H1 (cell line): ENCODE measurements at regions not wholly inside any gene's neighbourhood (a gene's known extent, or its start where the extent isn't known, plus 50 kb on each side); places are given as distances from the start of the nearest gene placed in this dataset.

Experiments used
- CTCF ChIA-PET: fragments of 300-600 bp; sonication (Branson Sonifier 250); formaldehyde crosslinking; loops from one replicate; lab custom pipeline; 2021; ENCODE audit not compliant: partially characterized antibody; lab: Charles Lee
- POLR2A ChIA-PET: fragments of 300-600 bp; sonication (Branson Sonifier 250); formaldehyde crosslinking; loops from one replicate; lab custom pipeline; 2021; ENCODE audit warnings: inconsistent platforms; ENCODE audit not compliant: partially characterized antibody; lab: Charles Lee
- DNase-seq, 2 experiments: peaks; one replicate each; pipeline versions ENCODE4 v3.0.0 to v3.0.0-alpha.2; 2010 to 2022; ENCODE audit warnings: low spot score in 2 of 2, low read depth in 1 of 2, mixed read lengths in 1 of 2
- FAIRE-seq: peaks from 2 replicates; lab custom pipeline; 2011; peaks lifted over from hg19 to GRCh38; lab: Jason Lieb, UNC
- H2AFZ ChIP-seq: 2 replicates; pipeline ENCODE4 v1.8.1; 2012; ENCODE audit warnings: low read length, inconsistent platforms
- H2AK5ac ChIP-seq: 2 replicates; pipeline ENCODE4 v1.6.1; 2013; ENCODE audit warnings: low read depth, low read length
- H2BK120ac ChIP-seq: replicated peaks from 2 replicates; pipeline ENCODE3; 2013; ENCODE audit warnings: low read depth, low read length, inconsistent platforms
- H2BK12ac ChIP-seq: 2 replicates; pipeline ENCODE4 v1.6.1; 2013; ENCODE audit warnings: low read depth, low read length
- H2BK15ac ChIP-seq: 2 replicates; pipeline ENCODE4 v1.6.1; 2013; ENCODE audit warnings: low read length
- H2BK20ac ChIP-seq: 2 replicates; pipeline ENCODE4 v1.6.1; 2013; ENCODE audit warnings: low read length
- H2BK5ac ChIP-seq: 2 replicates; pipeline ENCODE4 v1.6.1; 2013; ENCODE audit warnings: low read depth, low read length
- H3K14ac ChIP-seq: 2 replicates; pipeline ENCODE4 v1.6.1; 2013; ENCODE audit warnings: inconsistent platforms; ENCODE audit not compliant: insufficient read length
- H3K18ac ChIP-seq: 2 replicates; pipeline ENCODE4 v1.6.1; 2013; ENCODE audit warnings: low read length; ENCODE audit errors: extremely low read depth
- H3K23ac ChIP-seq: 2 replicates; pipeline ENCODE4 v1.6.1; 2013; ENCODE audit warnings: inconsistent platforms; ENCODE audit not compliant: insufficient read length
- H3K23me2 ChIP-seq: 2 replicates; pipeline ENCODE4 v1.6.1; 2013; ENCODE audit warnings: low read depth, low read length
- H3K27ac ChIP-seq: 2 replicates; pipeline ENCODE4 v1.6.1; 2011; ENCODE audit warnings: low read depth, low read length, inconsistent platforms
- H3K27me3 ChIP-seq, 4 experiments: replicated peaks in 1 of 4; 1 replicate in 1 of 4; 2 replicates in 3 of 4; pipeline versions ENCODE4 v1.6.1 to v1.8.1; 2011 to 2013; ENCODE audit warnings: low read length in 3 of 4, mild to moderate bottlenecking in 3 of 4, inconsistent platforms in 2 of 4, mixed read lengths in 2 of 4, moderate library complexity in 1 of 4; ENCODE audit not compliant: control insufficient read depth in 3 of 4, insufficient read depth in 3 of 4; ENCODE audit errors: extremely low read depth in 1 of 4
- H3K36me3 ChIP-seq, 4 experiments: 2 replicates each; pipeline versions ENCODE4 v1.6.1 to v1.8.1; 2011 to 2013; ENCODE audit warnings: mild to moderate bottlenecking in 4 of 4, low read length in 3 of 4, moderate library complexity in 2 of 4, control low read depth in 1 of 4, inconsistent platforms in 1 of 4; ENCODE audit not compliant: insufficient read depth in 4 of 4, control insufficient read depth in 2 of 4
- H3K4ac ChIP-seq: replicated peaks from 2 replicates; pipeline ENCODE3; 2013; ENCODE audit warnings: low read length, low read depth, mixed read lengths, inconsistent platforms; ENCODE audit not compliant: insufficient read length
- H3K4me1 ChIP-seq, 4 experiments: replicated peaks in 1 of 4; 1 replicate in 1 of 4; 2 replicates in 3 of 4; pipeline versions ENCODE4 v1.6.1 to v1.8.1; 2011 to 2013; ENCODE audit warnings: low read length in 3 of 4, inconsistent platforms in 2 of 4, mixed read lengths in 1 of 4; ENCODE audit not compliant: insufficient read depth in 4 of 4, control insufficient read depth in 3 of 4
- H3K4me2 ChIP-seq, 2 experiments: 2 replicates each; pipeline versions ENCODE4 v1.6.1 to v1.8.1; 2011 to 2013; ENCODE audit warnings: low read depth in 2 of 2, low read length in 2 of 2, control low read depth in 1 of 2, inconsistent platforms in 1 of 2, mild to moderate bottlenecking in 1 of 2; ENCODE audit not compliant: insufficient read depth in 1 of 2
- H3K4me3 ChIP-seq, 4 experiments: fragments of 200-600, 300-600 bp in 1 of 4; sonication (generic), shearing (Covaris generic), sonication (Bioruptor Twin) in 1 of 4; 2 replicates each; pipeline versions ENCODE4 v1.5.1 to v1.8.1; 2011 to 2016; ENCODE audit warnings: low read length in 4 of 4, low read depth in 3 of 4, control low read depth in 2 of 4, inconsistent platforms in 2 of 4, mild to moderate bottlenecking in 2 of 4, mixed read lengths in 1 of 4, moderate library complexity in 1 of 4; ENCODE audit not compliant: insufficient read depth in 2 of 4; ENCODE audit errors: extremely low read depth in 1 of 4
- H3K56ac ChIP-seq: replicated peaks from 2 replicates; pipeline ENCODE3; 2013; ENCODE audit warnings: low read depth, mild to moderate bottlenecking, mixed read lengths, low read length, inconsistent platforms; ENCODE audit not compliant: insufficient read length
- H3K79me1 ChIP-seq: 2 replicates; pipeline ENCODE4 v1.6.1; 2013; ENCODE audit warnings: low read depth, low read length, control low read depth
- H3K79me2 ChIP-seq, 2 experiments: 2 replicates each; pipeline versions ENCODE4 v1.6.1 to v1.8.1; 2012 to 2013; ENCODE audit warnings: low read length in 2 of 2, mild to moderate bottlenecking in 2 of 2, inconsistent platforms in 1 of 2; ENCODE audit not compliant: insufficient read depth in 2 of 2, control insufficient read depth in 1 of 2
- H3K9ac ChIP-seq, 4 experiments: replicated peaks in 1 of 4; 1 replicate in 1 of 4; 2 replicates in 3 of 4; pipeline versions ENCODE4 v1.6.1 to v1.8.1; 2011 to 2013; ENCODE audit warnings: low read depth in 3 of 4, low read length in 3 of 4, control low read depth in 2 of 4, mild to moderate bottlenecking in 2 of 4, moderate library complexity in 2 of 4, inconsistent platforms in 1 of 4; ENCODE audit errors: extremely low read depth in 1 of 4
- H3K9me3 ChIP-seq, 2 experiments: 2 replicates each; pipeline versions ENCODE4 v1.6.1 to v1.8.1; 2012 to 2013; ENCODE audit warnings: mild to moderate bottlenecking in 2 of 2, moderate library complexity in 2 of 2, control low read depth in 1 of 2, inconsistent platforms in 1 of 2, low read depth in 1 of 2, low read length in 1 of 2, mixed read lengths in 1 of 2; ENCODE audit not compliant: insufficient read depth in 2 of 2
- H4K20me1 ChIP-seq, 2 experiments: replicated peaks in 1 of 2; 2 replicates each; pipeline versions ENCODE3 to v1.8.1; 2011 to 2013; ENCODE audit warnings: inconsistent platforms in 2 of 2, low read length in 2 of 2, mild to moderate bottlenecking in 1 of 2; ENCODE audit not compliant: insufficient read depth in 2 of 2, control insufficient read depth in 1 of 2
- H4K5ac ChIP-seq: 2 replicates; pipeline ENCODE4 v1.6.1; 2013; ENCODE audit warnings: low read length, low read depth, mixed read lengths, inconsistent platforms; ENCODE audit not compliant: insufficient read length
- H4K8ac ChIP-seq: 2 replicates; pipeline ENCODE4 v1.8.0; 2013; ENCODE audit warnings: mild to moderate bottlenecking, moderate library complexity, low read length, inconsistent platforms; ENCODE audit not compliant: insufficient read depth; ENCODE audit errors: extremely low read depth
- H4K91ac ChIP-seq: replicated peaks from 2 replicates; pipeline ENCODE3; 2013; ENCODE audit warnings: low read length, mixed read lengths, inconsistent platforms; ENCODE audit not compliant: insufficient read length
- ATF3 ChIP-seq: IDR thresholded peaks from 2 replicates; pipeline ENCODE4 v1.6.1; 2011; ENCODE audit warnings: low read depth, mild to moderate bottlenecking, low read length; ENCODE audit not compliant: insufficient read depth
- BACH1 ChIP-seq: IDR thresholded peaks from 2 replicates; pipeline ENCODE4 v1.6.1; 2012; ENCODE audit warnings: low read length, improper control_type of control experiment
- CEBPB ChIP-seq: IDR thresholded peaks from 2 replicates; pipeline ENCODE4 v1.6.1; 2012; ENCODE audit warnings: low read depth, low read length
- CREB1 ChIP-seq: IDR thresholded peaks from 2 replicates; pipeline ENCODE4 v1.6.1; 2012; ENCODE audit warnings: inconsistent platforms
- E2F6 ChIP-seq: IDR thresholded peaks from 2 replicates; pipeline ENCODE4 v1.6.1; 2012; ENCODE audit warnings: inconsistent platforms
- MAX ChIP-seq: IDR thresholded peaks from 2 replicates; pipeline ENCODE4 v1.6.1; 2012; ENCODE audit warnings: inconsistent platforms
- PHF8 ChIP-seq: fragments of 200-600 bp; sonication (generic); conservative IDR thresholded peaks from 2 replicates; pipeline ENCODE4 v1.7.1; 2012; ENCODE audit warnings: low read depth, mild to moderate bottlenecking, inconsistent platforms, low read length, moderate library complexity
- POLR2AphosphoS5 ChIP-seq: IDR thresholded peaks from 2 replicates; pipeline ENCODE4 v1.6.1; 2011; ENCODE audit warnings: low read depth, low read length
- RAD21 ChIP-seq, 2 experiments: IDR thresholded peaks in 1 of 2; conservative IDR thresholded peaks in 1 of 2; 2 replicates each; pipeline ENCODE4 v1.6.1; 2011; ENCODE audit warnings: low read depth in 2 of 2, low read length in 2 of 2, improper control_type of control experiment in 1 of 2, inconsistent platforms in 1 of 2, mild to moderate bottlenecking in 1 of 2, moderate library complexity in 1 of 2
- SUZ12 ChIP-seq: fragments of 200-600 bp; sonication (generic); IDR thresholded peaks from 2 replicates; pipeline ENCODE4 v1.6.1; 2012; ENCODE audit warnings: mild to moderate bottlenecking, inconsistent platforms, low read length, moderate library complexity, mixed read lengths
- TAF1 ChIP-seq: IDR thresholded peaks from 2 replicates; pipeline ENCODE4 v1.6.1; 2011; ENCODE audit warnings: mild to moderate bottlenecking, low read depth, low read length
- TBP ChIP-seq: IDR thresholded peaks from 2 replicates; pipeline ENCODE4 v1.6.1; 2011; ENCODE audit warnings: low read depth, low read length, improper control_type of control experiment
- WGBS, 2 experiments: shearing (Covaris generic) in 1 of 2; methylation state at CpG; one replicate each; pipeline versions ENCODE4 v1.1.6 to v1.1.7; 2013 to 2015; ENCODE audit warnings: low lambda C conversion rate in 2 of 2, mixed read lengths in 2 of 2, inconsistent platforms in 1 of 2, low coverage in 1 of 2, missing lambda C conversion rate in 1 of 2; ENCODE audit not compliant: insufficient replicate concordance in 2 of 2, insufficient coverage in 1 of 2, insufficient read length in 1 of 2; ENCODE audit errors: extremely low coverage in 1 of 2, missing lambda C conversion rate in 1 of 2; 5-methylcytosine and 5-hydroxymethylcytosine counted together

GRCh38 chr3:140834266-140835037 lies 107.2 kb upstream of the SLC25A36 start:
- no peak overlapping the region for H4K5ac ChIP-seq
- ChIA-PET POLR2A (no interaction called here), CTCF (interaction anchor here (1.1 kb wide), 1 partner anchor 30 kb away, joined by 3 read pairs; no protein-coding TSS in a partner anchor)
- no peak overlapping the region for H3K27ac ChIP-seq
- H4K91ac ChIP-seq = no peak overlapping the region
- no peaks in the 10 kb centered on the region for H4K20me1 ChIP-seq
- H4K8ac ChIP-seq = no peak overlapping the region
- no peaks in the 10 kb centered on the region for H3K4me1 ChIP-seq
- no peak overlapping the region for H2AK5ac ChIP-seq
- no peak overlapping the region for H2BK20ac ChIP-seq
- H3K79me1 ChIP-seq = no peaks in the 10 kb centered on the region
- no peak overlapping the region for H2BK5ac ChIP-seq
- H3K14ac ChIP-seq = no peak overlapping the region
- H3K27me3 ChIP-seq = no peaks in the 10 kb centered on the region
- no peak overlapping the region for H2BK15ac ChIP-seq
- H2BK12ac ChIP-seq = no peak overlapping the region
- no peaks in the 10 kb centered on the region for H3K79me2 ChIP-seq
- H3K4ac ChIP-seq = no peak overlapping the region
- no peak overlapping the region for H3K23ac ChIP-seq
- WGBS, 2 experiments = 84% methylated on average over 5 of the region's 5 CpGs; no CpG with 5 or more reads in 1 of the 2 experiments
- no peak for DNase-seq
- H3K4me2 ChIP-seq = no peak overlapping the region
- FAIRE-seq = no peak
- no peak overlapping the region for H2AFZ ChIP-seq
- no peak overlapping the region for H3K56ac ChIP-seq
- no peak overlapping the region for H3K9ac ChIP-seq
- H3K36me3 ChIP-seq = no peaks in the 10 kb centered on the region
- H3K9me3 ChIP-seq = no peaks in the 10 kb centered on the region; a peak in 1 of 4 replicates
- no peak overlapping the region for H2BK120ac ChIP-seq
- no peak overlapping the region for H3K18ac ChIP-seq
- no peaks in the 10 kb centered on the region for H3K23me2 ChIP-seq
- H3K4me3 ChIP-seq = no peak overlapping the region
- no peak for TF ChIP-seq RAD21 (IDR thresholded peaks at IDR 0.05 in 1 of 2, conservative IDR thresholded peaks at IDR 0.05 in 1 of 2; ENCODE audit: low read depth in 2 of 2, low read length in 2 of 2)
- no peak for TF ChIP-seq TBP
- no peak for TF ChIP-seq E2F6
- no peak for TF ChIP-seq TAF1
- no peak for TF ChIP-seq MAX
- no peak for TF ChIP-seq SUZ12
- no peak for TF ChIP-seq BACH1
- no peak for TF ChIP-seq POLR2AphosphoS5
- no peak for TF ChIP-seq CEBPB
- no peak for TF ChIP-seq CREB1
- no peak for TF ChIP-seq ATF3
- TF ChIP-seq PHF8 = no peak
